ENCODE measurements at regions not wholly inside any gene's neighbourhood (a gene's known extent, or its start where the extent isn't known, plus 50 kb on each side); places are given as distances from the start of the nearest gene placed in this dataset.

DNA sequence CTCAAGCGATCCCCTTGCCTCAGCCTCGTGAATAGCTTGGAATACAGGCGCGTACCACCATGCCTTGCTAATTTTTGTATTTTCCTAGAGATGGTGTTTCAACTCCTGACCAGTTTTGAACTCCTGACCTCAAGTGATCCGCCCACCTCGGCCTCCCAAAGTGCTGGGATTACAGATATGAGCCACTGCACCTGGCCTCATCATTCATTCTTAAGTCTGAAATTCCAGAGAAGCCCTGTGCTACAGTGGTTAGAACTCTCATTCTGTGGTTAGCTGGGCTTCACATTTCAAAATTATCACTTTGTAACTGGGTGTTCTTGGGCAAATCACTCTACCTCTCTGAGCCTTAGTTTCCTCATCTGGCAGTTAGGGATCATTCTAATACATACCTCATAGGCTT is 86.1 kb upstream of the POU3F1 start:
- ATAC-seq (no peak), DNase-seq (no peak)
- H3K27me3 ChIP-seq (ENCODE audit: insufficient read depth in 3 of 3, low read length in 2 of 3), result peaks cover 0 to 12% (median 7%) of the 10 kb centered on the region in 3 donors
- H3K4me1 ChIP-seq, result peaks cover 12% of the 10 kb centered on the region
- no peak overlapping the region for H3K4me3 ChIP-seq
- H3K27ac ChIP-seq, result no peak overlapping the region
- 70 to 81% (median 75%) methylated on average over 6 of the region's 6 CpGs for WGBS, 3 donors
- no peaks in the 10 kb centered on the region for H3K36me3 ChIP-seq (ENCODE audit: insufficient read depth in 1 of 2, low read depth in 1 of 2)
- no peaks in the 10 kb centered on the region for H3K9me3 ChIP-seq
- intact Hi-C loops (cut with DNase I), result no loop called here
- no peak for TF ChIP-seq CTCF (IDR thresholded peaks at IDR 0.05)

DNA sequence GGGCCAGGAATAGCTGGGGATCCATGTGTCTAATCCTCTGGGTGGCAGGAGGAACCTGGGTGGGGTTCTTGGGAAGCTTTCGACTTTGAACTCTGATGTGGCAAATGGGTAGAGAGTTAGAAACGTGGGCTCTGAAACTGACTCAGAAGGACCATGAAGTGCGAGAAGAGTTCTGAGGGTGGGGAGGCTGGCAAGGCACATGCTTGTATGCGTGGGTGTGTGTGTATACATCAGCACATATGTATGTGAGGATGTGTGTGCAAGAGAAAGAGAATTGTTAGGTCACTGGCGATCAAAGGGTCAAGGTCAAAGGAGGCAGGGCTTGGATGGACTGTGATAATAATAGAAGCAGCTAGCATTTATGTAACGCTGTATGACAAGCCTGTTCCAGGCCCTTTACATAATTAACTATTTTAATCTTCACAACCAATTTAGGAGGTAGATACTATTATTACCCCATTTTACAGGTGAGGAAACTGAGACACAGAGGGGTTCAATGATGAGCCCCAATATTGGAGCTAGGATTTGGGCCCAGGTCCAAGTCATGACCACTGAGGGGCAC is 84.5 kb upstream of the POU3F1 start:
- intact Hi-C loops (cut with DNase I), result no loop called here
- no peak for DNase-seq
- Histone ChIP-seq H3K4me3 (no peak overlapping the region), H3K9me3 (no peaks in the 10 kb centered on the region), H3K36me3 (ENCODE audit: insufficient read depth in 1 of 2, low read depth in 1 of 2) (no peaks in the 10 kb centered on the region), H3K27me3 (ENCODE audit: insufficient read depth in 3 of 3, low read length in 2 of 3) (peaks cover 0 to 12% (median 5%) of the 10 kb centered on the region in 3 donors), H3K27ac (no peak overlapping the region), H3K4me1 (peaks cover 4% of the 10 kb centered on the region)
- no peak for ATAC-seq
- 70 to 86% (median 78%) methylated on average over 6 of the region's 6 CpGs for WGBS, 3 donors
- no peak for TF ChIP-seq CTCF (IDR thresholded peaks at IDR 0.05)

GRCh38 chr1:38129971-38130370 is 83.4 kb upstream of the POU3F1 start:
- H3K27me3 ChIP-seq (ENCODE audit: insufficient read depth in 3 of 3, low read length in 2 of 3), result peaks cover 0 to 12% (median 5%) of the 10 kb centered on the region in 3 donors
- DNase-seq, result no peak
- no peak for ATAC-seq
- no peak overlapping the region for H3K4me3 ChIP-seq
- 88 to 94% (median 89%) methylated on average over 1 to 2 of the region's 2 CpGs for WGBS, 3 donors
- TF ChIP-seq CTCF (IDR thresholded peaks at IDR 0.05), result no peak
- no peaks in the 10 kb centered on the region for H3K36me3 ChIP-seq (ENCODE audit: insufficient read depth in 1 of 2, low read depth in 1 of 2)
- no peaks in the 10 kb centered on the region for H3K4me1 ChIP-seq
- no peak overlapping the region for H3K27ac ChIP-seq
- intact Hi-C loops (cut with DNase I), result no loop called here
- no peaks in the 10 kb centered on the region for H3K9me3 ChIP-seq

DNA sequence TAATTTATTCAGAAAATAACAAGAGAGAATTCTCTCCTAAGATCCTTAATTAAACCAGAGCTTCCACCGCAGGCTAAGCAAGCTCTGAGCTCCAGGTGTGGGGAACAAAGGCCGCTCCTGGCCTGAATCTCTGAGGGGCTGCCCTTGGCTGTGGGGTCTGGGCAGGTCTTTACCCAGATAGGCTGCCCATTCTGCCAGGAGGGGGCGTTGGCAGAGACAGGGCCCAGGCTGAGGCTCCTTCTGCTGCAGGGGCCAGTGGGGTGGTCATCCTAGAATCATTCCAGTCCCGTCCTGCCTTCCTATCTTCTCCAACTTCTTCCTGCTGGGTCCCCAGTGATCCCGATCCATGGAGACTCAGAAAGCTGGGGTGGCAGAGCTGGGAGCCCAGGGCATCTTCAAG is 82.9 kb upstream of the POU3F1 start:
- H3K36me3 ChIP-seq (ENCODE audit: insufficient read depth in 1 of 2, low read depth in 1 of 2), result no peaks in the 10 kb centered on the region
- no peak overlapping the region for H3K4me3 ChIP-seq
- intact Hi-C loops (cut with DNase I), result no loop called here
- 89 to 96% (median 94%) methylated on average over 5 of the region's 5 CpGs for WGBS, 3 donors
- no peak for TF ChIP-seq CTCF (IDR thresholded peaks at IDR 0.05)
- ATAC-seq, result no peak
- H3K27ac ChIP-seq, result no peak overlapping the region
- H3K27me3 ChIP-seq (ENCODE audit: insufficient read depth in 3 of 3, low read length in 2 of 3), result peaks cover 0 to 12% (median 3%) of the 10 kb centered on the region in 3 donors
- no peaks in the 10 kb centered on the region for H3K4me1 ChIP-seq
- no peak for DNase-seq
- H3K9me3 ChIP-seq, result no peaks in the 10 kb centered on the region

GRCh38 chr1:38128926-38129453 is 82.4 kb upstream of the POU3F1 start:
- Histone ChIP-seq H3K4me1 (no peaks in the 10 kb centered on the region), H3K36me3 (ENCODE audit: insufficient read depth in 1 of 2, low read depth in 1 of 2) (no peaks in the 10 kb centered on the region), H3K27me3 (ENCODE audit: insufficient read depth in 3 of 3, low read length in 2 of 3) (peaks cover 0 to 12% (median 3%) of the 10 kb centered on the region in 3 donors), H3K4me3 (no peak overlapping the region), H3K9me3 (no peaks in the 10 kb centered on the region), H3K27ac (no peak overlapping the region)
- no peak for TF ChIP-seq CTCF (IDR thresholded peaks at IDR 0.05)
- no peak for ATAC-seq
- no peak for DNase-seq
- 93 to 94% (median 93%) methylated on average over 9 of the region's 9 CpGs for WGBS, 3 donors
- intact Hi-C loops (cut with DNase I), result no loop called here

Measured in psoas muscle (tissue), 7 donors.